ENCODE measurements at regions not wholly inside any gene's neighbourhood (a gene's known extent, or its start where the extent isn't known, plus 50 kb on each side); places are given as distances from the start of the nearest gene placed in this dataset.
"Not testable (repeated sequence)": the region's sequence is repeated elsewhere in the genome, so short reads cannot be mapped to it uniquely, and the experiment has no call there.

- DNase-seq, result no peak
These were observed 80.8 kb upstream of the PAX2 start for GRCh38 chr10:100664316-100665149.

DNA sequence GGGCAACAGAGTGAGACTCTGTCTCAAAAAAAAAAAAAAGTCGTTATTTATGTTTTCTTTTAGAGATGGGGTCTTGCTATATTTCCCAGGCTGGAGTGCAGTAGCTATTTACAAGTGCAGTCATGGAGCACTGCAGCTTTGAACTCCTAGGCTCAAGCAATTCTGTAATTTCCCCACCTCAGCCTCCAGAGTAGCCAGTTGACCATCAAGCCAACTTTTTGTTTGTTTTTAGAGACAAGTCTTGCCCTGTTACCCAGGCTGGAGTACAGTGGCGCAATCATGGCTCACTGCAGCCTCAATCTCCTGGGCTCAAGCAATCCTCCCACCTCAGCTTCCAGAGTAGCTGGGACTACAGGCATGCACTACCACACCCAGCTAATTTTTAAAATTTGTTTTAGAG is 78.7 kb upstream of the PAX2 start:
- DNase-seq, result not testable (repeated sequence)

GRCh38 chr10:100669616-100670015 is 75.8 kb upstream of the PAX2 start:
- DNase-seq, result no peak

- DNase-seq, result no peak
These were observed 75.0 kb upstream of the PAX2 start for GRCh38 chr10:100670368-100670767.

GRCh38 chr10:100670828-100671479 is 74.4 kb upstream of the PAX2 start:
- peak; percentile 34 for DNase-seq

DNA sequence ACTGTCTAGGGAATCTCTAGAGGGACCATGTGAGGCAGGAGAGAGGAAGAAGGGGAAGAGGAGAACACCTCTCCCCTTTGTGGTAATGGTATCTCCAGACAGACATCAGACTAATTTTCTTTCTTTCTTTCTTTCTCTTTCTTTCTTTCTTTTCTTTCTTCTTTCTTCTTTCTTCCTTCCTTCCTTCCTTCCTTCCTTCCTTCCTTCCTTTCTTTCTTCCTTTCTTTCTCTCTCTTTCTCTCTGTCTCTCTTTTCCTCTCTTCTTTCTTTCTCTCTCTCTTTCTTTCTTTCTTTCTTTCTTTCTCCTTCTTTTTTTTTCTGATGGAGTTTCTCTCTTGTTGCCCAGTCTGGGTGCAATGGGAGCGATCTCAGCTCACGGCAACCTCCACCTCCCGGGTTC is 73.2 kb upstream of the PAX2 start:
- no peak for DNase-seq

GRCh38 chr10:100677290-100677945 is 68.0 kb upstream of the PAX2 start:
- no peak for DNase-seq

- no peak for DNase-seq
These were observed 66.1 kb upstream of the PAX2 start for GRCh38 chr10:100679327-100679726.

DNA sequence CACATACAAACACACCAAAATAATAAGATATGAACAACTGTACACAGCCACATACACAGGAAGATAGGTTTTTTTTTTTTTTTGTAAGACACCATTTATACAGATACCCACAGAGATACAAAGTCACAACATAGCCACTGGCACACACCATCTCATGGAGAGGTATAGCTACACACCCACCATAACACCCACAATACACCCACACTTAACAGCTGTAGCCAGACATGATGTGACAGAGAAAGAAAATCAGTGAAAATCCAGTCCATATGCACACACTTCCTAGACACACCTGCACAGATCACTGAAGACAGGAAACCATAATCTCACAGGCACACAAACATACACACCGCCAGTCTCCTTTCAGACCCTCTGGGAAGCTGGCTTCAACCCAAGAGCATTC is 62.4 kb upstream of the PAX2 start:
- no peak for DNase-seq

DNA sequence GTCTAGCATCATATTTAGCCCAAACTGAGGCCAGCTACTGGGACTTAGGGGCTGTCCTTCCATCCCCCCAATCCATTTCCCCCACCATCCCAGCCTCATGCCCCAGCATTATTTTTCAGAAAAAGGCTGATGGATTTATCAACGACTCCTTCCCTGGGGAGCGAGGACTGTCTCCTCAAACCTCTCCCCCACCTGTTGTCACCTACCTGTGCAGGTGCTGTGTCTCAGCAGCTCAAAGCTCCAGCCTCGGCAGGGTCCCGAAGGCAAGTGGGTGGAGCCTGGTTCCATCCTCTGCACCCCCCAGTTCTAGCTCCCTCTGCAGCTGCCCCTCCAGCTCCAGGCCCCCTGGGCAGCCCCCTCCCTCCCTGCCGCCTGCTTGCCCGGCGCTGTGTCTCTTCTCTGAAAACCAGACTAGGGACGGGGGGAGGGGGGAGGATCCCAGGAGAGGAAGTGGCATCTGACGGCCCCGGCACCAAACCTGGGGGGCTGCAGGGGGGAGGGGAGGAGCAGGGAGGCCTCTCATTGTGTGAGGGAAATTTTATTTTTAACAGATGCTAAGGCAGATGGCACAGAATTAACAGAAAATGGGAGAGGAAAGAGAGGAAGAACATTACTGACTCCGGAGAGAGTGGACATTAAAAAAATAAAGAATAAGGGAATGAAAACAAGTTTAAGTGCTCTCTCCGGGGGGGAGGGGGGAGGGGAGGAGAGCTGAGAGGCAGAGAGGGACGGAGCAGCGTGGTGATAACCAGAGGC is 61.7 kb upstream of the PAX2 start:
- no peak for DNase-seq

- DNase-seq, result no peak
These were observed 60.6 kb upstream of the PAX2 start for GRCh38 chr10:100684688-100685235.

DNA sequence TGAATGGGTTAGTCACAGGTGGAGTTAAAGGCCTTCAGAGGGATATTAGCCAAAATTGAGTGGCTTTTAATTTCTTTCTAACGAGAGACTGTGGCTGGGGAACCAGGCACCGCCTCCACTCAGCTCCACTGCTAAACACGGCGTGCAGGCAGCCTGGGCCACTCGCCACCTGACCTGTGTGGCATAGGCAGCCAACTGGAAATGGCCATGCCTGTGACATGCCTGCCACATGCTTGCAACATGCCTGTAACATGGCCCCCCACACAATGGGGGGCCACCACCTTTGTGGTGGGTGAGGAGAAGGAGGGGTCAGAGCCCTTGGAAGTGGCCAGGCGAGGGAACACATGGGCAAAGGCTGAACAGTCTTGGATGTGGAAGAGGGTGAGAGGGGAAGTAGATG is 60.1 kb upstream of the PAX2 start:
- no peak for DNase-seq

DNA sequence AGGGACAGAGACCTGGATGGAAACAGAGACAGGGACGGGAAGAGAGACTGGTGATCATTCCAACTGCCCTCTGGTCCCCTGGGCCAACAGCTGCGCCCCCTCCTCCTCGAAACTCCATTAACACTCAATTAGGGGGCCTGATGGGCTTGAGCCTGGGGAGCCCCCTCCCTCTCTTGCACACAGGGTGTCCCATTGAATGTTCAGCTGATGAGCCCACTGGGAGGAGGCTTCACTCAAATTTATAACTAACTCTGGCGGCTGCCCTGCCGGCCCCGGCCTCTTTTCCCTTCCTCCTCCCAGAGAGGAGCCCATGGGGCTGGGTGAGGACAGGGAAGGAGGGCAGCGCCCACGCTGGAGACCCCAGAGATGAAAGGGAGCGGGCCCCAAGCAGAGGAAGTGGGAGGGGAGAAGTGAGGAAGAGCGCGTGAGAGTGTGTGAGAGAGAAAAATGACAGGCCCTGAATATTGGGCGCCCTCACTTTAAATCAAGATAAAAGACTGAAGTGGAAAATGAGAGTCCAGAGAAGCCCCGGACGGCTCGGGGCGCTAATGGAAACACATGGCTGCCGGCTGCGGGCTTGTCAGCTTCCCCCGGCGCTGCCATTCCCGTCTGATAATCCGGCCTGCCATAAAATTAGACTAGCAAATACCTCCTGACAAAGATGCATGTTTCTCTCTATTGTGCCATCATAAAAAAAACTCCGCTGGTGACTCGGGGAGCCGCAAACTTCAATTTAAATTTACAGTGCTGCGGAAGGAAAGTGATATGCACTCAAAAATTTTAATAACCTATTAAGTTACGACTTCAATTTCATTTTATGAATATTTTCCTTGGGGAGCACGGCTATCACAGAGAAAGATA is 58.0 kb upstream of the PAX2 start:
- DNase-seq, result no peak

DNA sequence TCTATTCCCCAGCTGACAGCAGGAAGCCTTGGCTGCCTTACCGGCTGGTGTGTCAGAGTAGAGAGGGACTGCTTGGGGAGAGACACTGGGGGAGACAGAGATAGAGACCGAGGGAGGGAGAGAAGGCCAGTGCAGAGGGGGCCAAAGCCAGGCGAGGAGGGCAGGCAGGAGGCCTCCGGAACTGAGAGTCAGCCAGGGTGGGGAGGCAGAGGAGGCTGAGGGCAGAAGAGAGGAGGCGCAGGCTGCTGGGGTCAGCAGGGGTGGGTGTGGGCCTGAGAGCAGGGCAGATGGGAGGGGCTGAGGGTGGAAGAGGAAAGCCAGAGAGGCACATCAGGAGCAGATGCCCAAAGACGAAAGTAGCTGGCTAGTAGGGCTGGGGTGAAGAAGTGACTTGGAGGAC is 57.2 kb upstream of the PAX2 start:
- no peak for DNase-seq

DNA sequence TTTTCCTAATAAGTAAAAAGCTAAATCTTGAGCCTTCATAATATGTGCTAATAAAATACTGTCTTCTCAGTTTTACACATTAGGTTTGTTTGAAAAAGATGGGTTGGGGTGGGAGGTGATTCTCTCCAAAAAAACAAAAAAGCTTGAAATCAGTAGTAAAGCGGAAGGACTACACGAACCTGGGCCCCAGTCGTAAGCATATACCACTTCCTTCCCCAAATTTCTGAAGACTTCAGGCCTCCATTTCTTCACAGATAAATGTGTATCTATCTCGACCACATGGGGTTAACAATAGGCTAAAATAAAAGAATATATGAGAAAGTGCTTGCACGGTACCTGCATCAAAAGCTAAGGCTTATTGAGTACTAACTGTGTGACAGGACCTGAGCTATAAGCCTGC is 51.6 kb upstream of the PAX2 start:
- DNase-seq, result no peak

Measured in activated gamma-delta T cell (primary cell).